Ascending aorta (tissue), 2 donors: ENCODE measurements at regions not wholly inside any gene's neighbourhood (a gene's known extent, or its start where the extent isn't known, plus 50 kb on each side); places are given as distances from the start of the nearest gene placed in this dataset.
"Not testable (repeated sequence)": the region's sequence is repeated elsewhere in the genome, so short reads cannot be mapped to it uniquely, and the experiment has no call there.

Experiments used
- DNase-seq, 2 donors: peaks; one replicate each; pipeline ENCODE4 v3.0.0-alpha.2; 2019; ENCODE audit warnings: low spot score in 2 of 2
- H3K27ac ChIP-seq, 2 donors: fragments of 200-600 bp; sonication (generic); one replicate each; pipeline ENCODE4 v1.5.1; 2016 to 2017; ENCODE audit warnings: mild to moderate bottlenecking in 1 of 2
- H3K27me3 ChIP-seq: fragments of 200-600 bp; sonication (generic); one replicate; pipeline ENCODE4 v1.5.1; 2017
- H3K36me3 ChIP-seq, 2 donors: fragments of 200-600 bp; sonication (generic); one replicate each; pipeline ENCODE4 v1.5.1; 2016
- H3K4me1 ChIP-seq, 2 donors: fragments of 200-600 bp; sonication (generic); one replicate each; pipeline ENCODE4 v1.5.1; 2016 to 2017; ENCODE audit warnings: mild to moderate bottlenecking in 1 of 2
- H3K4me3 ChIP-seq, 2 donors: fragments of 200-600 bp; sonication (generic); one replicate each; pipeline ENCODE4 v1.5.1; 2016 to 2017; ENCODE audit warnings: mild to moderate bottlenecking in 1 of 2
- H3K9me3 ChIP-seq, 2 donors: fragments of 200-600 bp; sonication (generic); one replicate each; pipeline ENCODE4 v1.5.1; 2016
- CTCF ChIP-seq, 3 experiments: fragments of 200-600 bp in 2 of 3; fragments of 450-650 bp in 1 of 3; sonication (generic) in 2 of 3; IDR thresholded peaks; one replicate each; pipeline ENCODE4 v1.5.1; 2016 to 2019; ENCODE audit warnings: antibody characterized with exemption in 3 of 3, mild to moderate bottlenecking in 1 of 3, moderate library complexity in 1 of 3
- intact Hi-C: fragments of 100-400 bp; cut with DNase I; formaldehyde crosslinking; loops from one replicate; pipeline ENCODE4 v1.15.1; 2023

DNA sequence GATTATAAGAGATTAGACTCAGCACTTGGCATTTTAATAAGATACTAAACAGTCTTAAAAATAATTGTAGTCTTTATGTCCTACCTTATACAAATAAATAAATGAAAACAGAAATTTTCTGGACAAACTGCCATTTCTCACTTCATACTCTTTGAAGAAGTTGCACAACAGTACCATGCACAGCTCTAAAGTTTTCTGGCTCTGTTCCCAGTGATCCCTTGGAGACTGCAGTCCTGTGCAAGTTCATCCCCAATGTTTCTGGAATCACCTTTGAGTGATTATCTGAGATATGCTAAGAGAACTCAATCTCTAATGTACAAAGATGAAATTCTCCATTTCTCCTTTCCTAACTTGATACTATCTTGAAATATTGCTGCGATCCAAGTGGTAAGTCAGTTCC lies 330.4 kb upstream of the EDIL3 start:
- H3K27me3 ChIP-seq: no peaks in the 10 kb centered on the region
- no peaks in the 10 kb centered on the region for H3K36me3 ChIP-seq
- no peaks in the 10 kb centered on the region for H3K9me3 ChIP-seq
- no peak for TF ChIP-seq CTCF (IDR thresholded peaks at IDR 0.05)
- intact Hi-C loops: no loop called here
- H3K4me1 ChIP-seq: no peaks in the 10 kb centered on the region
- DNase-seq: no peak
- H3K27ac ChIP-seq: no peak overlapping the region
- no peak overlapping the region for H3K4me3 ChIP-seq

DNA sequence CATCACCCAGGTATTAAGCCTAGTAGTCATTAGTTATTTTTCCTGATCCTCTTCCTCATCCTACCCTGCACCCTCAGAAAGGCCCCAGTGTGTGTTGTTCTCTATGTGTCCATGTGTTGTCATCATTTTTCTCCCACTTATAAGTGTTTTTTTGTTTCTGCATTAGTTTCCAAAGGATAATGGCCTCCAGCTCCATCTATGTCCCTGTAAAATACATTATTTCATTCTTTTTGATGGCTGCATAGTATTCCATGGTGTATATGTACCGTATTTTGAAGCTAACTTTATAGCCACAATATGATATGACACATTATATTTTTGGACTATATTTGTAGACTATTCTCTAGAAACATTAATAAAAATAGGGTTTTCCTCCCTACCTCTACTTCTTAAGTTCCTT lies 324.4 kb upstream of the EDIL3 start:
- no peak for DNase-seq
- intact Hi-C loops: no loop called here
- no peak overlapping the region for H3K27ac ChIP-seq
- TF ChIP-seq CTCF (IDR thresholded peaks at IDR 0.05): no peak
- H3K36me3 ChIP-seq: no peaks in the 10 kb centered on the region
- no peaks in the 10 kb centered on the region for H3K4me1 ChIP-seq
- no peak overlapping the region for H3K4me3 ChIP-seq
- H3K27me3 ChIP-seq: no peaks in the 10 kb centered on the region
- no peaks in the 10 kb centered on the region for H3K9me3 ChIP-seq

- TF ChIP-seq CTCF (IDR thresholded peaks at IDR 0.05): no peak
Observed at GRCh38 chr5:84706678-84707641, 322.3 kb upstream of the EDIL3 start.

DNA sequence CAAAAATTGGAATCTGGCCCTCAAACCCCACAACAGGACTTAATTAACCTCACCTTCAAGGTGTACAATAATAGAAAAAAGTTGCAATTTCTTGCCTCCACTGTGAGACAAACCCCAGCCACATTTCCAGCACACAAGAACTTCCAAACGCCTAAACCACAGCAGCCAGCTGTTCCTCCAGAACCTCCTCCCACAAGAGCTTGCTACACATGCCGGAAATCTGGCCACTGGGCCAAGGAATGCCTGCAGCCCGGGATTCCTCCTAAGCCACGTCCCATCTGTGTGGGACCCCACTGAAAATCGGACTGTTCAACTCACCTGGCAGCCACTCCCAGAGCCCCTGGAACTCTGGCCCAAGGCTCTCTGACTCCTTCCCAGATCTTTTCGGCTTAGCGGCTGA lies 315.9 kb upstream of the EDIL3 start:
- H3K9me3 ChIP-seq, H3K4me3 ChIP-seq, H3K27ac ChIP-seq, H3K4me1 ChIP-seq, DNase-seq, H3K36me3 ChIP-seq, H3K27me3 ChIP-seq, intact Hi-C loops: not testable (repeated sequence)

More at GRCh38 chr5:84706678-84707641, 322.3 kb upstream of the EDIL3 start:
- no peaks in the 10 kb centered on the region for H3K36me3 ChIP-seq
- no peak overlapping the region for H3K4me3 ChIP-seq
- H3K4me1 ChIP-seq: no peaks in the 10 kb centered on the region
- H3K9me3 ChIP-seq: no peaks in the 10 kb centered on the region
- no peak for DNase-seq
- H3K27me3 ChIP-seq: no peaks in the 10 kb centered on the region
- intact Hi-C loops: no loop called here
- H3K27ac ChIP-seq: no peak overlapping the region

DNA sequence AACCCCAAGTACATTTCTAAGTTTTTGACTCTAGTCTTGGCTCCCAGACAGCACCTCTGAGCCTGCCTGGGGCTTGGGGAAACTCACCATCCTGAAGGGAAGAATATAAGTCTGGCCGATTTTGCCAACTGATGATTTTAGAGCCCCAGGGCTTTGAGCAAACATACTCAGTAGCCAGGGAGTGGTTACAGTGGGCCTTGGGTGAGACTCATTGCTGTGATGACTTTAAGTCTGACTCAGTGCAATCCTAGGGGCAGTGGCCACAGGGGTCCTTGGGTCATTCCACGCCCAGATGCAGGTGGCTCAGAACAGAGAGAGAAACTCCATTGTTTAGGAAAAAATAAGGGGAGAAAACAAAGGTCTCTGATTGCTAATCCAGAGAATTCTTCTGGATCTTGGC lies 312.0 kb upstream of the EDIL3 start:
- TF ChIP-seq CTCF (IDR thresholded peaks at IDR 0.05): no peak
- no peaks in the 10 kb centered on the region for H3K9me3 ChIP-seq
- H3K36me3 ChIP-seq: no peaks in the 10 kb centered on the region
- no peak overlapping the region for H3K4me3 ChIP-seq
- H3K27ac ChIP-seq: no peak overlapping the region
- intact Hi-C loops: no loop called here
- DNase-seq: no peak
- H3K4me1 ChIP-seq: no peaks in the 10 kb centered on the region
- H3K27me3 ChIP-seq: no peaks in the 10 kb centered on the region

GRCh38 chr5:84695330-84695729 lies 310.6 kb upstream of the EDIL3 start:
- Histone ChIP-seq H3K36me3 (no peaks in the 10 kb centered on the region), H3K4me3 (no peak overlapping the region), H3K27me3 (no peaks in the 10 kb centered on the region), H3K9me3 (no peaks in the 10 kb centered on the region), H3K27ac (no peak overlapping the region), H3K4me1 (no peaks in the 10 kb centered on the region)
- no peak for TF ChIP-seq CTCF (IDR thresholded peaks at IDR 0.05)
- no peak for DNase-seq
- intact Hi-C loops: no loop called here
